ENCODE measurements at regions not wholly inside any gene's neighbourhood (a gene's known extent, or its start where the extent isn't known, plus 50 kb on each side); places are given as distances from the start of the nearest gene placed in this dataset.

- Histone ChIP-seq H3K9me3 (ENCODE audit: insufficient read depth, low read length, severe bottlenecking) (no peaks in the 10 kb centered on the region), H3K9ac (ENCODE audit: low read depth, low read length) (no peak overlapping the region), H3K36me3 (ENCODE audit: insufficient read depth, low read length) (no peaks in the 10 kb centered on the region), H3K4me1 (ENCODE audit: insufficient read depth, low read length) (no peaks in the 10 kb centered on the region), H3K4me3 (ENCODE audit: low read depth in 1 of 2, low read length in 2 of 2) (no peak overlapping the region), H2AFZ (ENCODE audit: low read depth, low read length) (no peak overlapping the region), H3K4me2 (ENCODE audit: insufficient read depth, low read length) (no peak overlapping the region), H3K79me2 (ENCODE audit: insufficient read depth, low read length) (no peaks in the 10 kb centered on the region), H3K27ac (ENCODE audit: low read length) (no peak overlapping the region), H4K20me1 (ENCODE audit: insufficient read depth, low read length) (no peaks in the 10 kb centered on the region), H3K27me3 (ENCODE audit: insufficient read depth, low read length, poor library complexity) (no peaks in the 10 kb centered on the region)
- DNase-seq (no peak), ATAC-seq (ENCODE audit: insufficient read depth, low read depth) (no peak)
- TF ChIP-seq EZH2 (IDR thresholded peaks at IDR 0.05; ENCODE audit: borderline replicate concordance, low read depth, low read length, severe bottlenecking), result no peak
These were observed 481.7 kb upstream of the NR3C2 start for GRCh38 chr4:148923881-148924280.

- Histone ChIP-seq H3K4me1 (ENCODE audit: insufficient read depth, low read length) (no peaks in the 10 kb centered on the region), H3K4me2 (ENCODE audit: insufficient read depth, low read length) (no peak overlapping the region), H3K27me3 (ENCODE audit: insufficient read depth, low read length, poor library complexity) (no peaks in the 10 kb centered on the region), H3K79me2 (ENCODE audit: insufficient read depth, low read length) (no peaks in the 10 kb centered on the region), H3K4me3 (ENCODE audit: low read depth in 1 of 2, low read length in 2 of 2) (no peak overlapping the region), H3K9me3 (ENCODE audit: insufficient read depth, low read length, severe bottlenecking) (no peaks in the 10 kb centered on the region), H3K36me3 (ENCODE audit: insufficient read depth, low read length) (no peaks in the 10 kb centered on the region), H2AFZ (ENCODE audit: low read depth, low read length) (no peak overlapping the region), H3K27ac (ENCODE audit: low read length) (no peak overlapping the region), H4K20me1 (ENCODE audit: insufficient read depth, low read length) (no peaks in the 10 kb centered on the region), H3K9ac (ENCODE audit: low read depth, low read length) (no peak overlapping the region)
- no peak for TF ChIP-seq CTCF (IDR thresholded peaks at IDR 0.05; ENCODE audit: borderline replicate concordance, extremely low read depth, low read length, poor library complexity, severe bottlenecking)
- no peak for TF ChIP-seq EZH2 (IDR thresholded peaks at IDR 0.05; ENCODE audit: borderline replicate concordance, low read depth, low read length, severe bottlenecking)
- DNase-seq (no peak), ATAC-seq (ENCODE audit: insufficient read depth, low read depth) (no peak)
These were observed 480.3 kb upstream of the NR3C2 start for GRCh38 chr4:148922497-148922896.

GRCh38 chr4:148914734-148915133 is 472.5 kb upstream of the NR3C2 start:
- H3K9me3 ChIP-seq (ENCODE audit: insufficient read depth, low read length, severe bottlenecking), result no peaks in the 10 kb centered on the region
- no peaks in the 10 kb centered on the region for H3K27me3 ChIP-seq (ENCODE audit: insufficient read depth, low read length, poor library complexity)
- no peaks in the 10 kb centered on the region for H3K79me2 ChIP-seq (ENCODE audit: insufficient read depth, low read length)
- no peaks in the 10 kb centered on the region for H3K4me1 ChIP-seq (ENCODE audit: insufficient read depth, low read length)
- H3K27ac ChIP-seq (ENCODE audit: low read length), result no peak overlapping the region
- ATAC-seq (ENCODE audit: insufficient read depth, low read depth), result no peak
- no peak overlapping the region for H3K9ac ChIP-seq (ENCODE audit: low read depth, low read length)
- H4K20me1 ChIP-seq (ENCODE audit: insufficient read depth, low read length), result no peaks in the 10 kb centered on the region
- no peak overlapping the region for H2AFZ ChIP-seq (ENCODE audit: low read depth, low read length)
- no peak overlapping the region for H3K4me2 ChIP-seq (ENCODE audit: insufficient read depth, low read length)
- H3K4me3 ChIP-seq (ENCODE audit: low read depth in 1 of 2, low read length in 2 of 2), result no peak overlapping the region
- no peak for TF ChIP-seq EZH2 (IDR thresholded peaks at IDR 0.05; ENCODE audit: borderline replicate concordance, low read depth, low read length, severe bottlenecking)
- TF ChIP-seq CTCF (IDR thresholded peaks at IDR 0.05; ENCODE audit: borderline replicate concordance, extremely low read depth, low read length, poor library complexity, severe bottlenecking), result no peak
- H3K36me3 ChIP-seq (ENCODE audit: insufficient read depth, low read length), result no peaks in the 10 kb centered on the region
- no peak for DNase-seq

GRCh38 chr4:148914301-148914700 is 472.1 kb upstream of the NR3C2 start:
- Histone ChIP-seq H3K27me3 (ENCODE audit: insufficient read depth, low read length, poor library complexity) (no peaks in the 10 kb centered on the region), H3K9ac (ENCODE audit: low read depth, low read length) (no peak overlapping the region), H4K20me1 (ENCODE audit: insufficient read depth, low read length) (no peaks in the 10 kb centered on the region), H3K4me3 (ENCODE audit: low read depth in 1 of 2, low read length in 2 of 2) (no peak overlapping the region), H3K27ac (ENCODE audit: low read length) (no peak overlapping the region), H3K4me1 (ENCODE audit: insufficient read depth, low read length) (no peaks in the 10 kb centered on the region), H3K9me3 (ENCODE audit: insufficient read depth, low read length, severe bottlenecking) (no peaks in the 10 kb centered on the region), H2AFZ (ENCODE audit: low read depth, low read length) (no peak overlapping the region), H3K79me2 (ENCODE audit: insufficient read depth, low read length) (no peaks in the 10 kb centered on the region), H3K36me3 (ENCODE audit: insufficient read depth, low read length) (no peaks in the 10 kb centered on the region), H3K4me2 (ENCODE audit: insufficient read depth, low read length) (no peak overlapping the region)
- no peak for ATAC-seq (ENCODE audit: insufficient read depth, low read depth)
- no peak for DNase-seq
- TF ChIP-seq CTCF (IDR thresholded peaks at IDR 0.05; ENCODE audit: borderline replicate concordance, extremely low read depth, low read length, poor library complexity, severe bottlenecking) (no peak), EZH2 (IDR thresholded peaks at IDR 0.05; ENCODE audit: borderline replicate concordance, low read depth, low read length, severe bottlenecking) (no peak)
